ENCODE measurements at regions not wholly inside any gene's neighbourhood (a gene's known extent, or its start where the extent isn't known, plus 50 kb on each side); places are given as distances from the start of the nearest gene placed in this dataset.

GRCh38 chr2:51601706-51602105 lies 569.8 kb upstream of the NRXN1 start:
- CTCF ChIA-PET, result no interaction called here
- POLR2A ChIA-PET, result no interaction called here
- Histone ChIP-seq H3K4me2 (no peak overlapping the region), H3K27ac (no peak overlapping the region), H3K9me3 (peaks cover 27% of the 10 kb centered on the region), H3K4me3 (no peak overlapping the region), H3K4me1 (no peaks in the 10 kb centered on the region)
- ATAC-seq (no peak), FAIRE-seq (no peak), DNase-seq (ENCODE audit: low read depth in 1 of 2, low spot score in 1 of 2) (no peak)
- TF ChIP-seq, protein P1, sequence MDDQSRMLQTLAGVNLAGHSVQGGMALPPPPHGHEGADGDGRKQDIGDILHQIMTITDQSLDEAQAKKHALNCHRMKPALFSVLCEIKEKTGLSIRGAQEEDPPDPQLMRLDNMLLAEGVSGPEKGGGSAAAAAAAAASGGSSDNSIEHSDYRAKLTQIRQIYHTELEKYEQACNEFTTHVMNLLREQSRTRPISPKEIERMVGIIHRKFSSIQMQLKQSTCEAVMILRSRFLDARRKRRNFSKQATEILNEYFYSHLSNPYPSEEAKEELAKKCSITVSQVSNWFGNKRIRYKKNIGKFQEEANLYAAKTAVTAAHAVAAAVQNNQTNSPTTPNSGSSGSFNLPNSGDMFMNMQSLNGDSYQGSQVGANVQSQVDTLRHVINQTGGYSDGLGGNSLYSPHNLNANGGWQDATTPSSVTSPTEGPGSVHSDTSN (IDR thresholded peaks at IDR 0.05), result no peak
- TF ChIP-seq, protein P2, sequence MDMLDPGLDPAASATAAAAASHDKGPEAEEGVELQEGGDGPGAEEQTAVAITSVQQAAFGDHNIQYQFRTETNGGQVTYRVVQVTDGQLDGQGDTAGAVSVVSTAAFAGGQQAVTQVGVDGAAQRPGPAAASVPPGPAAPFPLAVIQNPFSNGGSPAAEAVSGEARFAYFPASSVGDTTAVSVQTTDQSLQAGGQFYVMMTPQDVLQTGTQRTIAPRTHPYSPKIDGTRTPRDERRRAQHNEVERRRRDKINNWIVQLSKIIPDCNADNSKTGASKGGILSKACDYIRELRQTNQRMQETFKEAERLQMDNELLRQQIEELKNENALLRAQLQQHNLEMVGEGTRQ (IDR thresholded peaks at IDR 0.05), result no peak
- TF ChIP-seq GATA3 (IDR thresholded peaks at IDR 0.05; ENCODE audit: borderline replicate concordance), result no peak
- no peak for TF ChIP-seq CHD2 (IDR thresholded peaks at IDR 0.05; ENCODE audit: low read length, partially characterized antibody)
- TF ChIP-seq, protein P3, sequence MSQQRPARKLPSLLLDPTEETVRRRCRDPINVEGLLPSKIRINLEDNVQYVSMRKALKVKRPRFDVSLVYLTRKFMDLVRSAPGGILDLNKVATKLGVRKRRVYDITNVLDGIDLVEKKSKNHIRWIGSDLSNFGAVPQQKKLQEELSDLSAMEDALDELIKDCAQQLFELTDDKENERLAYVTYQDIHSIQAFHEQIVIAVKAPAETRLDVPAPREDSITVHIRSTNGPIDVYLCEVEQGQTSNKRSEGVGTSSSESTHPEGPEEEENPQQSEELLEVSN (IDR thresholded peaks at IDR 0.05; ENCODE audit: borderline replicate concordance, low read depth), result no peak
- no peak for TF ChIP-seq ELK1 (IDR thresholded peaks at IDR 0.05; ENCODE audit: low read depth, low read length)
- TF ChIP-seq CEBPB (IDR thresholded peaks at IDR 0.05), result no peak
- 60% methylated on average over 5 of the region's 5 CpGs for WGBS (ENCODE audit: missing lambda C conversion rate)

GRCh38 chr2:51597086-51597485 lies 565.2 kb upstream of the NRXN1 start:
- ChIA-PET CTCF (no interaction called here), POLR2A (no interaction called here)
- Histone ChIP-seq H3K9me3 (peaks cover 6% of the 10 kb centered on the region; the same call in 1 of the 3 replicates), H3K27ac (no peak overlapping the region), H3K4me2 (no peak overlapping the region), H3K4me3 (no peak overlapping the region), H3K4me1 (no peaks in the 10 kb centered on the region)
- TF ChIP-seq NPAS2 (CRISPR knock-in tag; IDR thresholded peaks at IDR 0.05; ENCODE audit: borderline replicate concordance) (no peak), MAX (IDR thresholded peaks at IDR 0.05) (no peak), RCOR1 (IDR thresholded peaks at IDR 0.05; ENCODE audit: low read depth, low read length) (no peak), SREBF2 (IDR thresholded peaks at IDR 0.05) (no peak), ZSCAN20 (CRISPR knock-in tag; IDR thresholded peaks at IDR 0.05) (no peak), FOSB (CRISPR knock-in tag; IDR thresholded peaks at IDR 0.05) (no peak), RNF2 (IDR thresholded peaks at IDR 0.05; ENCODE audit: borderline replicate concordance, low read depth) (no peak), SMC3 (IDR thresholded peaks at IDR 0.05) (no peak), JUN (IDR thresholded peaks at IDR 0.05) (no peak), FOXS1 (CRISPR knock-in tag; IDR thresholded peaks at IDR 0.05) (no peak), FOSL2 (IDR thresholded peaks at IDR 0.05) (no peak), FOSL2 (CRISPR knock-in tag; IDR thresholded peaks at IDR 0.05) (no peak), MYC (IDR thresholded peaks at IDR 0.05; ENCODE audit: borderline replicate concordance, low read length) (no peak), PHF8 (IDR thresholded peaks at IDR 0.05; ENCODE audit: borderline replicate concordance, low read depth) (no peak), TFCP2L1 (CRISPR knock-in tag; IDR thresholded peaks at IDR 0.05) (no peak), POLR2AphosphoS2 (conservative IDR thresholded peaks at IDR 0.05; ENCODE audit: low read length) (no peak), RAD21 (conservative IDR thresholded peaks at IDR 0.05 in 1 of 2, IDR thresholded peaks at IDR 0.05 in 1 of 2) (no peak)
- TF ChIP-seq, protein P2 (IDR thresholded peaks at IDR 0.05), result no peak
- FAIRE-seq, result no peak
- no peak for DNase-seq (ENCODE audit: low read depth in 1 of 2, low spot score in 1 of 2)
- no peak for ATAC-seq

Data from A549 (cell line).